ENCODE measurements at regions not wholly inside any gene's neighbourhood (a gene's known extent, or its start where the extent isn't known, plus 50 kb on each side); places are given as distances from the start of the nearest gene placed in this dataset.
A peak's percentile ranks its signal among the peaks of the same experiment; 100 is the strongest.

GRCh38 chr13:48813518-48813917 is 159.8 kb downstream of the CYSLTR2 start:
- peaks cover 13% of the 10 kb centered on the region for H3K4me1 Mint-ChIP-seq (ENCODE audit: low read depth)
- no peak for ATAC-seq
- no peaks in the 10 kb centered on the region for H3K36me3 Mint-ChIP-seq (ENCODE audit: low read depth)
- no peak overlapping the region for H3K27ac Mint-ChIP-seq
- TF ChIP-seq, protein P1, sequence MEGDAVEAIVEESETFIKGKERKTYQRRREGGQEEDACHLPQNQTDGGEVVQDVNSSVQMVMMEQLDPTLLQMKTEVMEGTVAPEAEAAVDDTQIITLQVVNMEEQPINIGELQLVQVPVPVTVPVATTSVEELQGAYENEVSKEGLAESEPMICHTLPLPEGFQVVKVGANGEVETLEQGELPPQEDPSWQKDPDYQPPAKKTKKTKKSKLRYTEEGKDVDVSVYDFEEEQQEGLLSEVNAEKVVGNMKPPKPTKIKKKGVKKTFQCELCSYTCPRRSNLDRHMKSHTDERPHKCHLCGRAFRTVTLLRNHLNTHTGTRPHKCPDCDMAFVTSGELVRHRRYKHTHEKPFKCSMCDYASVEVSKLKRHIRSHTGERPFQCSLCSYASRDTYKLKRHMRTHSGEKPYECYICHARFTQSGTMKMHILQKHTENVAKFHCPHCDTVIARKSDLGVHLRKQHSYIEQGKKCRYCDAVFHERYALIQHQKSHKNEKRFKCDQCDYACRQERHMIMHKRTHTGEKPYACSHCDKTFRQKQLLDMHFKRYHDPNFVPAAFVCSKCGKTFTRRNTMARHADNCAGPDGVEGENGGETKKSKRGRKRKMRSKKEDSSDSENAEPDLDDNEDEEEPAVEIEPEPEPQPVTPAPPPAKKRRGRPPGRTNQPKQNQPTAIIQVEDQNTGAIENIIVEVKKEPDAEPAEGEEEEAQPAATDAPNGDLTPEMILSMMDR (IDR thresholded peaks at IDR 0.05) = no peak
- intact Hi-C loops (cut with micrococcal nuclease) = no loop called here
- no peak for DNase-seq
- ChIA-PET CTCF (interaction anchor here (1.0 kb wide), 1 partner anchor 9 kb away, joined by 4 read pairs; no protein-coding TSS in a partner anchor), POLR2A (interaction anchor here (0.8 kb wide), 1 partner anchor 221 kb away, joined by 4 read pairs; no protein-coding TSS in a partner anchor)
- no peak overlapping the region for H3K4me3 Mint-ChIP-seq
- H3K9me3 Mint-ChIP-seq = no peaks in the 10 kb centered on the region
- H3K27me3 Mint-ChIP-seq = peaks cover 2% of the 10 kb centered on the region

GRCh38 chr13:48816700-48817099 is 159.0 kb upstream of the FNDC3A start:
- Mint-ChIP-seq H3K9me3 (no peaks in the 10 kb centered on the region), H3K4me1 (ENCODE audit: low read depth) (peaks cover 13% of the 10 kb centered on the region), H3K36me3 (ENCODE audit: low read depth) (no peaks in the 10 kb centered on the region), H3K4me3 (no peak overlapping the region), H3K27me3 (no peaks in the 10 kb centered on the region), H3K27ac (no peak overlapping the region)
- no peak for ATAC-seq
- CTCF ChIA-PET = interaction anchor here (1.3 kb wide), 1 partner anchor 9 kb away, joined by 5 read pairs; no protein-coding TSS in a partner anchor
- DNase-seq = no peak
- POLR2A ChIA-PET = no interaction called here
- TF ChIP-seq, protein P1 (IDR thresholded peaks at IDR 0.05) = no peak
- intact Hi-C loops (cut with micrococcal nuclease) = no loop called here

GRCh38 chr13:48817166-48817802 is 158.4 kb upstream of the FNDC3A start:
- ChIA-PET CTCF (interaction anchor here (1.3 kb wide), 1 partner anchor 8 kb away, joined by 5 read pairs; no protein-coding TSS in a partner anchor), POLR2A (no interaction called here)
- DNase-seq = no peak
- Mint-ChIP-seq H3K4me1 (ENCODE audit: low read depth) (peaks cover 13% of the 10 kb centered on the region), H3K27me3 (no peaks in the 10 kb centered on the region), H3K27ac (no peak overlapping the region), H3K9me3 (no peaks in the 10 kb centered on the region), H3K36me3 (ENCODE audit: low read depth) (no peaks in the 10 kb centered on the region), H3K4me3 (peak overlapping the region; percentile 5)
- ATAC-seq = no peak
- intact Hi-C loops (cut with micrococcal nuclease) = no loop called here
- TF ChIP-seq, protein P1 (IDR thresholded peaks at IDR 0.05) = no peak

- DNase-seq (no peak), ATAC-seq (no peak)
- H3K9me3 Mint-ChIP-seq = no peaks in the 10 kb centered on the region
- peaks cover 13% of the 10 kb centered on the region for H3K4me1 Mint-ChIP-seq (ENCODE audit: low read depth)
- intact Hi-C loops (cut with micrococcal nuclease) = no loop called here
- CTCF ChIA-PET = no interaction called here
- no peaks in the 10 kb centered on the region for H3K27me3 Mint-ChIP-seq
- POLR2A ChIA-PET = interaction anchor here (1.1 kb wide), 1 partner anchor 10 kb away, joined by 3 read pairs; no protein-coding TSS in a partner anchor
- H3K4me3 Mint-ChIP-seq = no peak overlapping the region
- H3K36me3 Mint-ChIP-seq (ENCODE audit: low read depth) = no peaks in the 10 kb centered on the region
- no peak overlapping the region for H3K27ac Mint-ChIP-seq
- TF ChIP-seq, protein P1 (IDR thresholded peaks at IDR 0.05) = no peak
Observed at GRCh38 chr13:48818495-48819356, 157.0 kb upstream of the FNDC3A start.

DNA sequence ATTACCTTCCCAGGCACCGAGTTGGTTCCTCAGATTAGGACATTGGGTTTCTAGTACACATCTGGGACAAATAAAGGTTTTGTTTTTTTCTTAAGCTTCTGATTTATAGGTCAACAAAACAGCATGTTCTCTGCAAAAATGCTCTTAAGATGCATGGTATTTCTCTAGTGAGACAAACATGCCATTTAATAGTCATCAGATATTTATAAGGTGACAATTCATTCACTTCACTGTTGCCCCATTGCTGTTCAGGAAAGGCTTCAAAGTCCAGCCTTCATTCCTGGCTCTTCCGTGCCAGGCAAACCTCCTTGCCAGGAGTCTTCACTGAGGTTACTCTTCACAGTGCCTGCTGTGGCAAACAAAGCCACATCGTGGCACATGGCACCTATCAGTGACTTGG is 156.3 kb upstream of the FNDC3A start:
- Mint-ChIP-seq H3K4me3 (no peak overlapping the region), H3K36me3 (ENCODE audit: low read depth) (no peaks in the 10 kb centered on the region), H3K27ac (no peak overlapping the region), H3K27me3 (no peaks in the 10 kb centered on the region), H3K9me3 (no peaks in the 10 kb centered on the region), H3K4me1 (ENCODE audit: low read depth) (peaks cover 13% of the 10 kb centered on the region)
- no peak for DNase-seq
- ATAC-seq = no peak
- TF ChIP-seq, protein P1 (IDR thresholded peaks at IDR 0.05) = no peak
- POLR2A ChIA-PET = interaction anchor here (1.1 kb wide), 1 partner anchor 9 kb away, joined by 3 read pairs; no protein-coding TSS in a partner anchor
- CTCF ChIA-PET = interaction anchor here (1.0 kb wide), 1 partner anchor 418 kb away, joined by 3 read pairs; no protein-coding TSS in a partner anchor
- intact Hi-C loops (cut with micrococcal nuclease) = no loop called here

Measured in activated CD8-positive, alpha-beta T cell treated with anti-CD3 and anti-CD28 coated beads for 36 hours (primary cell).